Spleen (tissue), 11 donors: ENCODE measurements at regions not wholly inside any gene's neighbourhood (a gene's known extent, or its start where the extent isn't known, plus 50 kb on each side); places are given as distances from the start of the nearest gene placed in this dataset.

Source experiments
- DNase-seq: peaks from one replicate; pipeline ENCODE4 v3.0.0-alpha.2; 2020
- H3K27ac ChIP-seq, 8 donors: fragments of 200-600 bp; sonication (generic) in 7 of 8; 1 replicate in 4 of 8; 2 replicates in 4 of 8; pipeline versions ENCODE4 v1.5.0 to v1.8.0; 2016 to 2021; ENCODE audit warnings: inconsistent platforms in 4 of 8, mild to moderate bottlenecking in 4 of 8, moderate library complexity in 1 of 8
- H3K27me3 ChIP-seq, 7 donors: fragments of 200-600 bp; sonication (generic) in 6 of 7; replicated peaks in 1 of 7; 1 replicate in 4 of 7; 2 replicates in 3 of 7; pipeline versions ENCODE4 v1.5.0 to v1.8.0; 2016 to 2021; ENCODE audit warnings: inconsistent platforms in 3 of 7, mild to moderate bottlenecking in 1 of 7
- H3K36me3 ChIP-seq, 6 donors: fragments of 200-600 bp; sonication (generic) in 5 of 6; 1 replicate in 4 of 6; 2 replicates in 2 of 6; pipeline versions ENCODE4 v1.5.0 to v1.8.0; 2016 to 2021; ENCODE audit warnings: inconsistent platforms in 2 of 6
- H3K4me1 ChIP-seq, 6 donors: fragments of 200-600 bp; sonication (generic) in 5 of 6; 1 replicate in 3 of 6; 2 replicates in 3 of 6; pipeline versions ENCODE4 v1.5.0 to v1.8.0; 2016 to 2021; ENCODE audit warnings: inconsistent platforms in 3 of 6
- H3K4me3 ChIP-seq, 8 donors: fragments of 200-600 bp; sonication (generic) in 7 of 8; 1 replicate in 4 of 8; 2 replicates in 4 of 8; pipeline versions ENCODE4 v1.5.0 to v1.8.0; 2016 to 2021; ENCODE audit warnings: inconsistent platforms in 4 of 8, mild to moderate bottlenecking in 4 of 8, moderate library complexity in 2 of 8
- H3K9me3 ChIP-seq, 8 donors: fragments of 200-600 bp; sonication (generic) in 7 of 8; 1 replicate in 4 of 8; 2 replicates in 4 of 8; pipeline versions ENCODE4 v1.5.0 to v1.8.0; 2016 to 2021; ENCODE audit warnings: inconsistent platforms in 4 of 8
- POLR2A ChIP-seq, 3 donors: fragments of 450-650 bp; IDR thresholded peaks; one replicate each; pipeline ENCODE4 v1.5.1; 2017; ENCODE audit warnings: antibody characterized with exemption in 3 of 3, mild to moderate bottlenecking in 1 of 3
- POLR2AphosphoS5 ChIP-seq, 3 donors: sonication (generic); formaldehyde crosslinking; IDR thresholded peaks; one replicate each; pipeline ENCODE4 v1.5.1; 2017; ENCODE audit warnings: antibody characterized with exemption in 3 of 3
- WGBS, 5 donors: extraction: QIAGEN DNeasy Blood & Tissue Kit in 3 of 5; methylation state at CpG; one replicate each; pipeline versions ENCODE4 v1.1.5 to v1.1.7; 2013 to 2018; 5-methylcytosine and 5-hydroxymethylcytosine counted together
- intact Hi-C: fragments of 100-400 bp; cut with DNase I; formaldehyde crosslinking; loops from one replicate; pipeline ENCODE4 v1.15.0; 2023; ENCODE audit warnings: low total_unique reads
- TF ChIP-seq, protein P1 (sequence below), 11 experiments: fragments of 200-600 bp in 7 of 11; fragments of 450-650 bp in 4 of 11; sonication (generic) in 4 of 11; IDR thresholded peaks in 8 of 11; conservative IDR thresholded peaks in 3 of 11; 1 replicate in 7 of 11; 2 replicates in 4 of 11; pipeline versions ENCODE4 v1.4.0 to v1.8.0; 2016 to 2021; ENCODE audit warnings: antibody characterized with exemption in 11 of 11, inconsistent platforms in 4 of 11, mild to moderate bottlenecking in 1 of 11
- donor health status: healthy with polysubstance abuse.
- donor health status: DM: no; HTN: no; CAD: no; lungs with moderate emphysema.
- donor health status: DM: no; HTN: no; CAD: no.
- donor health status: Bipolar disorder and iron deficiency.
- donor health status: healthy.
- donor health status: DM: no; HTN: no; CAD: no.
- donor health status: DM: yes; HTN: yes; CAD: no.

DNA sequence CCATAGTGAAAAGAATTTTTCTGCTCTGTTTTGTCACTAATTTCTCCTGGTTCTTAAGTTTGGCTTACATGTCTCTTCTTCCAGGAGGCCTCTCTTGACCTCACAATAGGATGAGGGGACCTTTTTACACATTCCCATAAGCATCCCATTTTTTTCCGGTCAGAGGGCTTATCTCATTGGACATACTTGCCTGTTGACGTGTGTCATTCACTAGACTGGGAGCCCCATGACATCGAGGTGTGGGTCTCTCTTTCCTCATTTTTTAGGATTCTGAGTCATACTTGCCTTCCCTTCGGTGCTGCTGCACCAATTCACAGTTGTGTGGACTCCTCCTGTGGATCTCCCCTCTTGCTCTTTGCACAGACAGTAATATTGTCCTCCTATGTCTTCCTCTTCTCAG is 601.8 kb downstream of the GATA3 start:
- H3K4me1 ChIP-seq, result no peaks in the 10 kb centered on the region
- intact Hi-C loops, result no loop called here
- no peaks in the 10 kb centered on the region for H3K27me3 ChIP-seq
- DNase-seq, result no peak
- WGBS, 5 donors, result 79 to 87% (median 84%) methylated on average over 4 of the region's 4 CpGs
- no peak overlapping the region for H3K27ac ChIP-seq
- no peak overlapping the region for H3K4me3 ChIP-seq
- TF ChIP-seq POLR2A (IDR thresholded peaks at IDR 0.05), result no peak
- TF ChIP-seq, protein P1, sequence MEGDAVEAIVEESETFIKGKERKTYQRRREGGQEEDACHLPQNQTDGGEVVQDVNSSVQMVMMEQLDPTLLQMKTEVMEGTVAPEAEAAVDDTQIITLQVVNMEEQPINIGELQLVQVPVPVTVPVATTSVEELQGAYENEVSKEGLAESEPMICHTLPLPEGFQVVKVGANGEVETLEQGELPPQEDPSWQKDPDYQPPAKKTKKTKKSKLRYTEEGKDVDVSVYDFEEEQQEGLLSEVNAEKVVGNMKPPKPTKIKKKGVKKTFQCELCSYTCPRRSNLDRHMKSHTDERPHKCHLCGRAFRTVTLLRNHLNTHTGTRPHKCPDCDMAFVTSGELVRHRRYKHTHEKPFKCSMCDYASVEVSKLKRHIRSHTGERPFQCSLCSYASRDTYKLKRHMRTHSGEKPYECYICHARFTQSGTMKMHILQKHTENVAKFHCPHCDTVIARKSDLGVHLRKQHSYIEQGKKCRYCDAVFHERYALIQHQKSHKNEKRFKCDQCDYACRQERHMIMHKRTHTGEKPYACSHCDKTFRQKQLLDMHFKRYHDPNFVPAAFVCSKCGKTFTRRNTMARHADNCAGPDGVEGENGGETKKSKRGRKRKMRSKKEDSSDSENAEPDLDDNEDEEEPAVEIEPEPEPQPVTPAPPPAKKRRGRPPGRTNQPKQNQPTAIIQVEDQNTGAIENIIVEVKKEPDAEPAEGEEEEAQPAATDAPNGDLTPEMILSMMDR (IDR thresholded peaks at IDR 0.05 in 8 of 11, conservative IDR thresholded peaks at IDR 0.05 in 3 of 11), result no peak
- TF ChIP-seq POLR2AphosphoS5 (IDR thresholded peaks at IDR 0.05), result no peak
- no peaks in the 10 kb centered on the region for H3K9me3 ChIP-seq
- no peaks in the 10 kb centered on the region for H3K36me3 ChIP-seq

DNA sequence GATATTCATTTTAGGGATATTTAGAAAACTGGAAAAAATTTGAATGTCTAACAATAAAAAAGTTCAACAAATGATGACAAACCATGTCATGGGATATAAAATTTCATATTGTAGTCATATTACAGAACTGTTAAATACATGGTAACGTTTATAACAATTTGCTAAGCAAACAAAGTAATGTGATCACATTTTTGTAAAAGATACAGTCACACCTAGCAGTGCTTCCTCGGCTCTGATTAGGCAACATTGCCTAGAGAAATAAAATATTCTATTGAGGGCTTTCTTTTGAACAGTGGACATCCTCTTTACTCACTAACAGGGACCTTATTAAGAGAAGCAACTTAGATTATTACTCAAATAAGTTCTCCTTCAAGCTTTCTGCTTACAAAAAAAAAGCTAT is 605.5 kb downstream of the GATA3 start:
- no peaks in the 10 kb centered on the region for H3K27me3 ChIP-seq

DNA sequence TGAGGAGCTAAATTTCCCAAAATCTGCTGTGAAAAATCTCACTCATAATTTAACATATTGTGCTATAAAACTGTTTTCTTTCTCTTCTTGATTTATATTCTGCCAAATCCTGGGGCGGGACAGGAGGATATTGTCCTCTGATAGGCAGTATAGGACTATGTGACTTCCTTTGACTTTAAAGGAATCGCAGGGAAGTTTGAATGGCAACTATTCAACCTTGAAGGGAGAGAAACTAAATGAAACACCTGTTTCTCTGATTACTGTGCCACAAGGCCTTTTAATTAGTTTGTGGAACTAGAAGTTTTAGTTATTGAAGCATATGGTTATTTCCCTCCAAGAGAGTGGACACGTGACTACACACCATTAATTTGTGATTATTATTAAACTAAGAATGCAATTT is 607.4 kb downstream of the GATA3 start:
- no peaks in the 10 kb centered on the region for H3K27me3 ChIP-seq
- H3K27ac ChIP-seq, result no peak overlapping the region
- H3K9me3 ChIP-seq, result no peaks in the 10 kb centered on the region
- DNase-seq, result no peak
- H3K36me3 ChIP-seq, result no peaks in the 10 kb centered on the region
- intact Hi-C loops, result no loop called here
- no peak for TF ChIP-seq POLR2AphosphoS5 (IDR thresholded peaks at IDR 0.05)
- TF ChIP-seq, protein P1 (IDR thresholded peaks at IDR 0.05 in 8 of 11, conservative IDR thresholded peaks at IDR 0.05 in 3 of 11), result no peak
- TF ChIP-seq POLR2A (IDR thresholded peaks at IDR 0.05), result no peak
- H3K4me3 ChIP-seq, result no peak overlapping the region
- WGBS, 5 donors, result 68 to 89% (median 78%) methylated on average over 3 of the region's 3 CpGs
- no peaks in the 10 kb centered on the region for H3K4me1 ChIP-seq

More for the DNA sequence above, 605.5 kb downstream of the GATA3 start:
- Histone ChIP-seq H3K4me3 (no peak overlapping the region), H3K4me1 (no peaks in the 10 kb centered on the region), H3K27ac (no peak overlapping the region), H3K36me3 (no peaks in the 10 kb centered on the region), H3K9me3 (no peaks in the 10 kb centered on the region)
- intact Hi-C loops, result no loop called here
- no peak for DNase-seq
- no peak for TF ChIP-seq POLR2A (IDR thresholded peaks at IDR 0.05)
- TF ChIP-seq POLR2AphosphoS5 (IDR thresholded peaks at IDR 0.05), result no peak
- TF ChIP-seq, protein P1 (IDR thresholded peaks at IDR 0.05 in 8 of 11, conservative IDR thresholded peaks at IDR 0.05 in 3 of 11), result no peak
- 60 to 85% (median 63%) methylated on average over 2 of the region's 2 CpGs for WGBS, 5 donors

DNA sequence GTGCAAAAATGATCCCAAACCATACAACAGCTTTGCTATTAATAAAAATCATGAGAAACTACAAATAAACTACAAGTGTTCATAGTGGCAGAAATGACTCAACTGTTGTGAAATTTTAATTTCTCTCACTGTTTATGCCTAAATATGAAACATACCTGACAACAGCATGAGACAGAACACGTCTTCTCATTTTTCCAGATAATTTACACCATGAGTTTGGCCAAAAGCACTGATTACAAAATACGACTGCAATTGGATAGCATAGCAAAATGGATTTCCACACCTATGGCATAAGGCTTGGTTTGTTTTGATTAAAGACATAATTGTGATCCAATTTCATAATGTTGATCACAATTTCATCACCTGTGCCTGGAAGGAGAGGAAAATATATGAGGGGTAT is 608.6 kb downstream of the GATA3 start:
- WGBS, 5 donors, result 67 to 82% (median 71%) methylated on average over 2 of the region's 2 CpGs
- intact Hi-C loops, result no loop called here
- DNase-seq, result no peak
- TF ChIP-seq, protein P1 (IDR thresholded peaks at IDR 0.05 in 8 of 11, conservative IDR thresholded peaks at IDR 0.05 in 3 of 11), result no peak
- TF ChIP-seq POLR2AphosphoS5 (IDR thresholded peaks at IDR 0.05) (no peak), POLR2A (IDR thresholded peaks at IDR 0.05) (no peak)
- Histone ChIP-seq H3K4me3 (no peak overlapping the region), H3K36me3 (no peaks in the 10 kb centered on the region), H3K9me3 (peaks cover 0 to 4% (median 0%) of the 10 kb centered on the region in 8 donors), H3K4me1 (no peaks in the 10 kb centered on the region), H3K27me3 (no peaks in the 10 kb centered on the region), H3K27ac (no peak overlapping the region)
